Psoas muscle (tissue), 7 donors: ENCODE measurements at regions not wholly inside any gene's neighbourhood (a gene's known extent, or its start where the extent isn't known, plus 50 kb on each side); places are given as distances from the start of the nearest gene placed in this dataset.

ENCODE experiments used
- ATAC-seq, 4 donors: fragments of 200-7000 bp; cut with Tn5 transposase; one replicate each; pipeline ENCODE4 v1.9.1; 2020; ENCODE audit warnings: moderate library complexity in 3 of 4, mild to moderate bottlenecking in 2 of 4
- DNase-seq, 2 donors: peaks; one replicate each; pipeline ENCODE4 v3.0.0-alpha.2; 2020
- H3K27ac ChIP-seq: fragments of 200-600 bp; one replicate; pipeline ENCODE4 v1.8.0; 2022
- H3K27me3 ChIP-seq, 3 donors: fragments of 200-600 bp in 1 of 3; one replicate each; pipeline versions ENCODE4 v1.6.1 to v1.8.0; 2013 to 2022; ENCODE audit warnings: low read length in 2 of 3, mild to moderate bottlenecking in 2 of 3, moderate library complexity in 1 of 3; ENCODE audit not compliant: insufficient read depth in 3 of 3
- H3K36me3 ChIP-seq, 2 donors: fragments of 200-600 bp in 1 of 2; one replicate each; pipeline versions ENCODE4 v1.6.1 to v1.8.0; 2013 to 2022; ENCODE audit warnings: low read depth in 1 of 2, mild to moderate bottlenecking in 1 of 2, moderate library complexity in 1 of 2; ENCODE audit not compliant: insufficient read depth in 1 of 2
- H3K4me1 ChIP-seq: fragments of 200-600 bp; one replicate; pipeline ENCODE4 v1.8.0; 2022
- H3K4me3 ChIP-seq: fragments of 200-600 bp; one replicate; pipeline ENCODE4 v1.8.0; 2022; ENCODE audit warnings: mild to moderate bottlenecking
- H3K9me3 ChIP-seq: fragments of 200-600 bp; one replicate; pipeline ENCODE4 v1.8.0; 2022
- WGBS, 3 donors: extraction: QIAGEN DNeasy Blood & Tissue Kit; methylation state at CpG; one replicate each; pipeline versions ENCODE4 v1.1.6 to v1.1.7; 2013; 5-methylcytosine and 5-hydroxymethylcytosine counted together
- intact Hi-C, 2 donors: fragments of 100-400 bp; cut with DNase I; formaldehyde crosslinking; loops; one replicate each; pipeline versions ENCODE4 v1.11.0 to v1.14.2; 2022
- TF ChIP-seq, protein P1 (sequence below): fragments of 200-600 bp; IDR thresholded peaks from one replicate; pipeline ENCODE4 v1.8.0; 2022; ENCODE audit warnings: antibody characterized with exemption
- donor health status: healthy with polysubstance abuse.
- donor health status: DM: no; HTN: no; CAD: no; lungs with moderate emphysema.
- donor health status: Bipolar disorder and iron deficiency.
- donor health status: healthy.
- donor health status: DM: yes; HTN: yes; CAD: no.
- donor health status: DM: no; HTN: no; CAD: no.
- donor health status: DM: yes; HTN: yes; CAD: no.

DNA sequence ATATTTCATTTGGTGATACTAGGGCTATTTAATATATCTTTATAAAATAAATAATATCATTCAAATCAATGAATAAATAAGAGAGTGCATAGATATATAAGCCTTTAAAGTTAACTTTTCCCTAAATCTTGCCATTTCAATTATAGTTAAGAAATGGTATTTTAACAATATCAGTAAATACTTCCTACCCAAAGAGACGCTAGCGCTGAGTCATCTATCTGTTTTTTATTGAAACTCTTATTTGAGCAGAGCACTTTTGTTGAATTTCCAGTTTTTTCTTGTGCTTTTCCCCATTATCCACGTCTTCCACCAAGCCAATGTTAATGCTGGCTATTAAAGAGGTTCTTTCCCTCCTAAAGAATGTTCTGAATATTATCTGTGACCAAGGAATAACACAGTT, 639.3 kb downstream of the DSC3 start:
- Histone ChIP-seq H3K27me3 (no peaks in the 10 kb centered on the region), H3K4me3 (no peak overlapping the region), H3K4me1 (no peaks in the 10 kb centered on the region), H3K36me3 (no peaks in the 10 kb centered on the region), H3K27ac (no peak overlapping the region), H3K9me3 (no peaks in the 10 kb centered on the region)
- ATAC-seq (no peak), DNase-seq (no peak)
- TF ChIP-seq, protein P1, sequence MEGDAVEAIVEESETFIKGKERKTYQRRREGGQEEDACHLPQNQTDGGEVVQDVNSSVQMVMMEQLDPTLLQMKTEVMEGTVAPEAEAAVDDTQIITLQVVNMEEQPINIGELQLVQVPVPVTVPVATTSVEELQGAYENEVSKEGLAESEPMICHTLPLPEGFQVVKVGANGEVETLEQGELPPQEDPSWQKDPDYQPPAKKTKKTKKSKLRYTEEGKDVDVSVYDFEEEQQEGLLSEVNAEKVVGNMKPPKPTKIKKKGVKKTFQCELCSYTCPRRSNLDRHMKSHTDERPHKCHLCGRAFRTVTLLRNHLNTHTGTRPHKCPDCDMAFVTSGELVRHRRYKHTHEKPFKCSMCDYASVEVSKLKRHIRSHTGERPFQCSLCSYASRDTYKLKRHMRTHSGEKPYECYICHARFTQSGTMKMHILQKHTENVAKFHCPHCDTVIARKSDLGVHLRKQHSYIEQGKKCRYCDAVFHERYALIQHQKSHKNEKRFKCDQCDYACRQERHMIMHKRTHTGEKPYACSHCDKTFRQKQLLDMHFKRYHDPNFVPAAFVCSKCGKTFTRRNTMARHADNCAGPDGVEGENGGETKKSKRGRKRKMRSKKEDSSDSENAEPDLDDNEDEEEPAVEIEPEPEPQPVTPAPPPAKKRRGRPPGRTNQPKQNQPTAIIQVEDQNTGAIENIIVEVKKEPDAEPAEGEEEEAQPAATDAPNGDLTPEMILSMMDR: no peak
- 57 to 90% (median 67%) methylated on average over 3 of the region's 3 CpGs for WGBS, 3 donors
- intact Hi-C loops: no loop called here

DNA sequence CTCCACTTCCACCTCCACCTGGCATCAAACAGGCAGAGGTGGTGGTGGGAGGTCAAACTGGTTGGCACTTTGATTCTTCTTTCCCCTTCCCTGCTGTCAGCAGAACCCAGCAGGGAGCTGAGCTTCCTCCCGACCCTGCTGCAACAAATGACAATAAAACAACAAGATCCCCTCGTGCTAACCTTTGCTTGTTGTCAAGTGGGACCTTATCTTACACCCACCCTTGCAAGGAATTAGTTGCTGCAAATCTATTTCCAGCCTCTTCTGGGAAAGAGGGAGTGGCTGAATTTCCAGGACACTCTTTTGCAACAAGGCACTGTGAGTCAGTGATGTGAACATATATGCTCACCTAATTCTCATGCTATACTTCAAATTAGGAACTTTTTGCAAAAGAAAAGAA, 655.1 kb downstream of the DSC3 start:
- no peaks in the 10 kb centered on the region for H3K36me3 ChIP-seq
- no peaks in the 10 kb centered on the region for H3K9me3 ChIP-seq
- TF ChIP-seq, protein P1: no peak
- no peak overlapping the region for H3K27ac ChIP-seq
- H3K4me3 ChIP-seq: no peak overlapping the region
- intact Hi-C loops: no loop called here
- no peaks in the 10 kb centered on the region for H3K27me3 ChIP-seq
- no peak for ATAC-seq
- no peak for DNase-seq
- 7 to 10% (median 9%) methylated on average over 2 of the region's 2 CpGs for WGBS, 3 donors
- no peaks in the 10 kb centered on the region for H3K4me1 ChIP-seq

DNA sequence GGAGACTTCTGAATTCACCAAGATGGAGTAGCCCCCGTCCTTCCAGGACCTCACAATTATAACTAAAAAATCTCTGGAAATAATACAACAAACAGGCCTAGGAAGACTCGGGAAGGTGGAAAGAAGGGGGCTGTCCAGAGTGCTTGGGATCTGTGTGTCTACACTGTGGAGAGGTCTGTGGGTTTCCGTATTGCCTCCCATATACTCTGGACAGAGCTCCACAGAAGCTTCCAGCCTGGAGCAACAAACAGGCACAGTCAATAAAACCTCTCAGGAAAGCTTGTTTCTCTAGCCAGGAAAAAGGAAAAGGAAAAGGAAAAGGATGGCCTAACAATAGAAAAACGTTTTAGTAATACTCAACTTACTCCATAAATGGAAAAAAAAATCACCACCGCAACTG, 655.9 kb downstream of the DSC3 start:
- DNase-seq: no peak
- H3K27me3 ChIP-seq: no peaks in the 10 kb centered on the region
- H3K4me3 ChIP-seq: no peak overlapping the region
- TF ChIP-seq, protein P1: no peak
- 38 to 46% (median 45%) methylated on average over 5 of the region's 5 CpGs for WGBS, 3 donors
- no peaks in the 10 kb centered on the region for H3K9me3 ChIP-seq
- no peak overlapping the region for H3K27ac ChIP-seq
- intact Hi-C loops: no loop called here
- no peaks in the 10 kb centered on the region for H3K4me1 ChIP-seq
- H3K36me3 ChIP-seq: no peaks in the 10 kb centered on the region
- no peak for ATAC-seq

DNA sequence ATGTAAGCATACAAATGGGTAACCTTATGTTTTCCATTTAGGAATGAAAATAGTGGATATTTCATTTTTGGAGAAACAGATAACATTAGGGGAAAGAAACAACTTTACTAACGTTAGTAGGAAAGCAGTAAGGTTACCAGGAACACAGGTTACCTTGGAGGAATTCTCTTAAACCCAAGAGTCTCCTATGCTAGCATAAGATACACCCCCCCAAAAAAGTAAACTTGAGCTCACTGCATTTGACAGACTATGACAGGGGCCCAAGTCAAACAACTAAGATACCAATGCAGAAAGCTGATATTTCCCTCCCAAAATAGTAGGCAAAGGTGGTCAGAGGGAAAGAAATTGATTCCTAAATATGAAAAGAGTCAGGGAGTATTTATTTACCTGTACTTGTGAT, 656.9 kb downstream of the DSC3 start:
- WGBS, 3 donors: 40 to 54% (median 46%) methylated on average over 1 of the region's 1 CpG
- H3K27me3 ChIP-seq: no peaks in the 10 kb centered on the region
- no peak overlapping the region for H3K4me3 ChIP-seq
- TF ChIP-seq, protein P1: no peak
- intact Hi-C loops: no loop called here
- H3K36me3 ChIP-seq: no peaks in the 10 kb centered on the region
- no peak overlapping the region for H3K27ac ChIP-seq
- DNase-seq: no peak
- no peaks in the 10 kb centered on the region for H3K9me3 ChIP-seq
- ATAC-seq: no peak
- H3K4me1 ChIP-seq: no peaks in the 10 kb centered on the region

DNA sequence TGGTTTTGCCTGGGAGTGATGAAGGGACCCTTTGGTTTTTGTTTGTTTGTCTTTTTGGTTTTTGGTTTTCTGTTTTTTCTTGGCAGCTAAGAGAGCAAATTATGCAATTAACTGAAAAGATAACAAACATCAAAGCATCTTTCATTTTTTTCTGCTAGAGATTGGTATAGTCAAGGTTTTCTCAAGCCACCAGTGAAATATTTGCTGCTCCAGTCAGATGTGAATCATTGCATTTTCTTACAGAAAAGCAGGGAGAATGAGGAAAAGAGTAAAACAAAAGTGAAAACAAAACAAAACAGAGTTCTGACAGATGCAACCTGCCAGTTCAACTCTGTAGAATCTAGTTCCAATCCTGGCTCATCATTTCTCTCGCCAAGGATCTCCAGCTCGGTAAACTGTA, 660.7 kb downstream of the DSC3 start:
- no peaks in the 10 kb centered on the region for H3K36me3 ChIP-seq
- TF ChIP-seq, protein P1: no peak
- intact Hi-C loops: no loop called here
- H3K27ac ChIP-seq: no peak overlapping the region
- H3K4me1 ChIP-seq: no peaks in the 10 kb centered on the region
- WGBS, 3 donors: 83 to 93% (median 89%) methylated on average over 2 of the region's 2 CpGs
- no peaks in the 10 kb centered on the region for H3K27me3 ChIP-seq
- ATAC-seq (no peak), DNase-seq (no peak)
- H3K9me3 ChIP-seq: no peaks in the 10 kb centered on the region
- no peak overlapping the region for H3K4me3 ChIP-seq
